ENCODE measurements at regions not wholly inside any gene's neighbourhood (a gene's known extent, or its start where the extent isn't known, plus 50 kb on each side); places are given as distances from the start of the nearest gene placed in this dataset.

GRCh38 chr11:112503410-112503809, 242.8 kb upstream of the PLET1 start:
- Histone ChIP-seq H3K4me3 (ENCODE audit: low read length) (no peak overlapping the region), H3K9me3 (ENCODE audit: insufficient read depth, low read depth, low read length) (no peaks in the 10 kb centered on the region), H3K9ac (ENCODE audit: low read depth, low read length) (no peak overlapping the region), H3K4me1 (ENCODE audit: insufficient read depth, low read length) (no peaks in the 10 kb centered on the region), H3K36me3 (ENCODE audit: insufficient read depth, low read depth, low read length) (no peaks in the 10 kb centered on the region), H3K27ac (ENCODE audit: low read length) (no peak overlapping the region), H3K27me3 (ENCODE audit: insufficient read depth, low read length) (no peaks in the 10 kb centered on the region)

DNA sequence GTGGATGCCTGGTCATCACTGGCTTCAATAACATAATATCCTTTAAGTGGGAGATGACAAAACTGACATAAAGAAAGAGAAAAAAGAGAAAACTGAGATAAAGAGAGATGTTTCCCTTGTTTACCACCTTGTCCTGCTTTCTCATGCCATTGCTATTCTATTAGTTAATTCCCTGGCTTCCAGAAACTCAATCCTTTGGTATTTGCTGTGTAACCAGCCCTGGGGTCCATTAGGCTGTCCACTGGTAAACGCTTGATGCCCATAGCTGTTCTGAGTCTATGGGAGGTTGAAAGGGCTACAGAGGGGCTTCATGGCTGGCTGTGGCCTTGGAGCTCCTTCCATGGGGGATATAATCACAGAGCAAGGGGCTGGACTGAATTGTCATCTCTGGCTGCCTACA, 243.4 kb upstream of the PLET1 start:
- no peaks in the 10 kb centered on the region for H3K36me3 ChIP-seq (ENCODE audit: insufficient read depth, low read depth, low read length)
- no peaks in the 10 kb centered on the region for H3K4me1 ChIP-seq (ENCODE audit: insufficient read depth, low read length)
- H3K9ac ChIP-seq (ENCODE audit: low read depth, low read length) = no peak overlapping the region
- H3K9me3 ChIP-seq (ENCODE audit: insufficient read depth, low read depth, low read length) = no peaks in the 10 kb centered on the region
- no peaks in the 10 kb centered on the region for H3K27me3 ChIP-seq (ENCODE audit: insufficient read depth, low read length)
- no peak overlapping the region for H3K27ac ChIP-seq (ENCODE audit: low read length)
- no peak overlapping the region for H3K4me3 ChIP-seq (ENCODE audit: low read length)

GRCh38 chr11:112506852-112507251, 246.2 kb upstream of the PLET1 start:
- H3K27me3 ChIP-seq (ENCODE audit: insufficient read depth, low read length) = no peaks in the 10 kb centered on the region
- H3K36me3 ChIP-seq (ENCODE audit: insufficient read depth, low read depth, low read length) = no peaks in the 10 kb centered on the region
- H3K9me3 ChIP-seq (ENCODE audit: insufficient read depth, low read depth, low read length) = no peaks in the 10 kb centered on the region
- no peaks in the 10 kb centered on the region for H3K4me1 ChIP-seq (ENCODE audit: insufficient read depth, low read length)
- H3K27ac ChIP-seq (ENCODE audit: low read length) = no peak overlapping the region
- H3K4me3 ChIP-seq (ENCODE audit: low read length) = no peak overlapping the region
- no peak overlapping the region for H3K9ac ChIP-seq (ENCODE audit: low read depth, low read length)

DNA sequence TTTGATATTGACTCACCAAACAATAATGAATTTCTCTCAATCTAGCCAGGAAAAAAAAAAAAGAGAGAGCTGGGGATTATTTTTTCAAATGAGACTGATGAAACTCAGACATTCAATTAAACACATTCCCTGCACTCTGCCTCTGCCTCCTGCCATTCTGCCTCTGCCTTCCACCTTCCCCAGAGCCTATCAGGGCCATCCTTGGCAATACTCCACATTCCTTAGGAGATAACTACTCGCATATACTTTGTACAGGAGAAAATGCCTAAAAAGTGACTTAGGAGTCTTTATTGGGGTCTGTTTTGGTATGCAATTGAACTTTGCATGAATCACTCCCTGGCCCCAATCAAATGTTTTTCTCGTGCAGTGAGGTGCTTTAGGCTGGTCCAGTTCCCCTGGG, 246.6 kb upstream of the PLET1 start:
- H3K27ac ChIP-seq (ENCODE audit: low read length) = no peak overlapping the region
- H3K27me3 ChIP-seq (ENCODE audit: insufficient read depth, low read length) = no peaks in the 10 kb centered on the region
- no peaks in the 10 kb centered on the region for H3K9me3 ChIP-seq (ENCODE audit: insufficient read depth, low read depth, low read length)
- no peaks in the 10 kb centered on the region for H3K36me3 ChIP-seq (ENCODE audit: insufficient read depth, low read depth, low read length)
- H3K9ac ChIP-seq (ENCODE audit: low read depth, low read length) = no peak overlapping the region
- H3K4me1 ChIP-seq (ENCODE audit: insufficient read depth, low read length) = no peaks in the 10 kb centered on the region
- no peak overlapping the region for H3K4me3 ChIP-seq (ENCODE audit: low read length)

DNA sequence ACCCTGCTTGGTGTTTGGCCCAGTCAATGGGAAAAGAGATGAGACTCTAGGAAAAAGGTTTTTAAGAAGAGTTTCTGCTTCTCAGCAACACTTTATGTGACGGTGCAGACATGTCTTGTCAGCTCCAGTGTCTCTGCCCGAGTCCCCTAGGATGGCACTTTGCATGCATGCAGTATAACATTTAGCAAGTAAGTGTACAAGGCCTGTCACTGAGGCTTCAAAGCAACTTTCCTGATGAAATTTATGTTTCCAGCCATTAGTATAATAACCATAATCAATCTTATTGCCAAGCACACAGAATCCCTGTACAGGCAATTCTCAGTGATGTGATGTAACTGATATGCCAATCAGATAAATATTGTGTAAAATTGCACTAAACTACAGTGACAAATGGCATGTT, 248.1 kb upstream of the PLET1 start:
- no peak overlapping the region for H3K27ac ChIP-seq (ENCODE audit: low read length)
- no peaks in the 10 kb centered on the region for H3K27me3 ChIP-seq (ENCODE audit: insufficient read depth, low read length)
- no peaks in the 10 kb centered on the region for H3K9me3 ChIP-seq (ENCODE audit: insufficient read depth, low read depth, low read length)
- no peak overlapping the region for H3K9ac ChIP-seq (ENCODE audit: low read depth, low read length)
- H3K4me3 ChIP-seq (ENCODE audit: low read length) = no peak overlapping the region
- no peaks in the 10 kb centered on the region for H3K4me1 ChIP-seq (ENCODE audit: insufficient read depth, low read length)
- no peaks in the 10 kb centered on the region for H3K36me3 ChIP-seq (ENCODE audit: insufficient read depth, low read depth, low read length)

- Histone ChIP-seq H3K27ac (ENCODE audit: low read length) (no peak overlapping the region), H3K9ac (ENCODE audit: low read depth, low read length) (no peak overlapping the region), H3K9me3 (ENCODE audit: insufficient read depth, low read depth, low read length) (no peaks in the 10 kb centered on the region), H3K4me1 (ENCODE audit: insufficient read depth, low read length) (no peaks in the 10 kb centered on the region), H3K36me3 (ENCODE audit: insufficient read depth, low read depth, low read length) (no peaks in the 10 kb centered on the region), H3K4me3 (ENCODE audit: low read length) (no peak overlapping the region), H3K27me3 (ENCODE audit: insufficient read depth, low read length) (no peaks in the 10 kb centered on the region)
These were observed 248.6 kb upstream of the PLET1 start for GRCh38 chr11:112509300-112509699.

DNA sequence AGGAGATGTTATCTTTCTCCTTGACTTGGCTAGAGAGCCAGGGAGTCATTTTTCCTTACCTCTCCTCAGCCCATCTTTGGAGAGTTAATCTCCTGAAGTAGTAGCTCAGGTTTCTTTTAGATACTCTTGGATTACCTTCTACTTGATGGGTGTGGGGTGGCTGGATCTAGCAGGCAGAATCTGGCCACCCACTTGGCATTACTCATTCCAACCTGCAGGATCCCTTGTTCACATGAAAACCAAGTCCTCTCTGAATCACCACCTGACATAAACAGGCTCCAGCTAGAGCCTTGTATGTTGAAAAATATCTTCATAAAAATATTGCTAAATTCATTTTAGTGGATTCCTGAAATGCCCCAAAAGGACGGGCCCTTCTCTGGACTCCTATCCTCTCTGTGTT, 250.6 kb upstream of the PLET1 start:
- H3K4me1 ChIP-seq (ENCODE audit: insufficient read depth, low read length) = no peaks in the 10 kb centered on the region
- no peak overlapping the region for H3K27ac ChIP-seq (ENCODE audit: low read length)
- no peaks in the 10 kb centered on the region for H3K9me3 ChIP-seq (ENCODE audit: insufficient read depth, low read depth, low read length)
- no peak overlapping the region for H3K4me3 ChIP-seq (ENCODE audit: low read length)
- H3K27me3 ChIP-seq (ENCODE audit: insufficient read depth, low read length) = no peaks in the 10 kb centered on the region
- no peak overlapping the region for H3K9ac ChIP-seq (ENCODE audit: low read depth, low read length)
- H3K36me3 ChIP-seq (ENCODE audit: insufficient read depth, low read depth, low read length) = no peaks in the 10 kb centered on the region

GRCh38 chr11:112511911-112512310, 251.3 kb upstream of the PLET1 start:
- Histone ChIP-seq H3K4me1 (ENCODE audit: insufficient read depth, low read length) (no peaks in the 10 kb centered on the region), H3K4me3 (ENCODE audit: low read length) (no peak overlapping the region), H3K9ac (ENCODE audit: low read depth, low read length) (no peak overlapping the region), H3K27ac (ENCODE audit: low read length) (no peak overlapping the region), H3K36me3 (ENCODE audit: insufficient read depth, low read depth, low read length) (no peaks in the 10 kb centered on the region), H3K9me3 (ENCODE audit: insufficient read depth, low read depth, low read length) (no peaks in the 10 kb centered on the region), H3K27me3 (ENCODE audit: insufficient read depth, low read length) (no peaks in the 10 kb centered on the region)

DNA sequence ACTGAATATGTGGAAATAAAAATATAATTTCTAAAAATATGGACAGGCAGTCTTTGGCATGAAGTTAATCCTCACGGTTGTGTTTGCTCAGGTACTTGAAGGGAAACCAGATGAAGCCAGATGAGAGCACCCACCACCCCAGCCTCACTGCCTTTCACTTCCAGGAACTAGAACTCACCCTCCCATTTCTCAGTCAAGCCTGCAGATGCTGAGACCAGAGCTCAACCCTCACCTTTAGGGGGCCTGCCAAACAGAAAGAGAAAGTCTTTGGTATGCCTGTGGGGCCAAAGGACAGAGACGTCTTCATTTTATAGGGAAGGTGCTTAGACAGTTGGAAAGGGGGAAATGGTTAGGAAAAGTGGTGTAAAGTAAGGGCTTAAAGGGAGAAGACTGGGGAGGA, 252.8 kb upstream of the PLET1 start:
- H3K27ac ChIP-seq (ENCODE audit: low read length) = no peak overlapping the region
- H3K4me3 ChIP-seq (ENCODE audit: low read length) = no peak overlapping the region
- no peak overlapping the region for H3K9ac ChIP-seq (ENCODE audit: low read depth, low read length)
- no peaks in the 10 kb centered on the region for H3K9me3 ChIP-seq (ENCODE audit: insufficient read depth, low read depth, low read length)
- H3K4me1 ChIP-seq (ENCODE audit: insufficient read depth, low read length) = no peaks in the 10 kb centered on the region
- H3K36me3 ChIP-seq (ENCODE audit: insufficient read depth, low read depth, low read length) = no peaks in the 10 kb centered on the region
- no peaks in the 10 kb centered on the region for H3K27me3 ChIP-seq (ENCODE audit: insufficient read depth, low read length)

- Histone ChIP-seq H3K4me1 (ENCODE audit: insufficient read depth, low read length) (no peaks in the 10 kb centered on the region), H3K4me3 (ENCODE audit: low read length) (no peak overlapping the region), H3K9me3 (ENCODE audit: insufficient read depth, low read depth, low read length) (no peaks in the 10 kb centered on the region), H3K27me3 (ENCODE audit: insufficient read depth, low read length) (no peaks in the 10 kb centered on the region), H3K27ac (ENCODE audit: low read length) (no peak overlapping the region), H3K36me3 (ENCODE audit: insufficient read depth, low read depth, low read length) (no peaks in the 10 kb centered on the region), H3K9ac (ENCODE audit: low read depth, low read length) (no peak overlapping the region)
These were observed 253.5 kb upstream of the PLET1 start for GRCh38 chr11:112514011-112514740.

DNA sequence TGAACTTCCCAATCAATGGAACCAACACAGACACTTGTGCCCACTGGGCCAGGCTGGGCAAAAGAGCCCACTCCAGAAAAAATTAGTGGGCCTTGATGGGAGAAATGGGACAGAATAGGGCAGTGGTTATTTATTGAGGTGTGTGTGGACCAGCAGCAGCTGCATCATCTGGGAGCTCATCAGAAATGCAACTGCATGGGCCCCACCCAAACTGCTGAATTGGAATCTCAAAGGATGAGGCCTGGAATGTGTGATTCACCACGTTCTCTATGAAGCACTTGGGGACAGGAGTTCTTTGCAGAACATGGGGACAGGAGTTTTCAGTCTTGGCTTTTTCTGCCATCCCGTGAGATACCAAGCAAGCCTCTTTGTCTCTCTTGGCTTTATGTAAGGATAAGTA, 255.6 kb upstream of the PLET1 start:
- H3K9ac ChIP-seq (ENCODE audit: low read depth, low read length) = no peak overlapping the region
- H3K27me3 ChIP-seq (ENCODE audit: insufficient read depth, low read length) = no peaks in the 10 kb centered on the region
- no peaks in the 10 kb centered on the region for H3K36me3 ChIP-seq (ENCODE audit: insufficient read depth, low read depth, low read length)
- H3K27ac ChIP-seq (ENCODE audit: low read length) = no peak overlapping the region
- no peaks in the 10 kb centered on the region for H3K9me3 ChIP-seq (ENCODE audit: insufficient read depth, low read depth, low read length)
- no peaks in the 10 kb centered on the region for H3K4me1 ChIP-seq (ENCODE audit: insufficient read depth, low read length)
- H3K4me3 ChIP-seq (ENCODE audit: low read length) = no peak overlapping the region

DNA sequence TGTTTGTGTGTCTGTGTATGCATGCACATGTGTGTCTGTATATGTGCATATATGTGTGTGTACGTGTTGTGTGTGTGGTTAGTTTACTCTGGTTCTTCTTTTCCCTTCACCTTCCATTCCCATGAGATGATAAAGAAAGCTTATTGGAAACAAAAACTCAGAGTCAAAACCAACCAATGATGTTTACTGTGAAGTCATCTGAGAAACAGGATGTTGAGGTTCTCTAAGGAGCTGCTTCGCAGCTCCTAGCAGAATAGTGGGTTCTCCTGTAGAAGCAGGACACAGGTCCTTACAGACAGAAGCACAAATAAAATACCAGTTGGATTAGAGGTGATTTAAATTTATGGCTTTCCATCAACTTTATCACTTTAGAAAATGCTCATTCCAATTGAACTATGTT, 256.1 kb upstream of the PLET1 start:
- Histone ChIP-seq H3K36me3 (ENCODE audit: insufficient read depth, low read depth, low read length) (no peaks in the 10 kb centered on the region), H3K27ac (ENCODE audit: low read length) (no peak overlapping the region), H3K4me3 (ENCODE audit: low read length) (no peak overlapping the region), H3K27me3 (ENCODE audit: insufficient read depth, low read length) (no peaks in the 10 kb centered on the region), H3K4me1 (ENCODE audit: insufficient read depth, low read length) (no peaks in the 10 kb centered on the region), H3K9me3 (ENCODE audit: insufficient read depth, low read depth, low read length) (no peaks in the 10 kb centered on the region), H3K9ac (ENCODE audit: low read depth, low read length) (no peak overlapping the region)

Data from iPS-20b (cell line).